Activated CD4-positive, alpha-beta T cell treated with anti-CD3 and anti-CD28 coated beads, Interleukin-2, Interleukin-6, amounts not matched to agents 100 ng/mL and 50 ng/mL, durations not matched to agents 16 hours and 8 hours (primary cell): ENCODE measurements at regions not wholly inside any gene's neighbourhood (a gene's known extent, or its start where the extent isn't known, plus 50 kb on each side); places are given as distances from the start of the nearest gene placed in this dataset.

Experiments used
- DNase-seq: peaks from one replicate; pipeline ENCODE4 v3.0.0-alpha.2; 2020

- DNase-seq = no peak
These were observed 92.0 kb upstream of the OSMR start for GRCh38 chr5:38753776-38754175.

GRCh38 chr5:38755181-38755580, 90.6 kb upstream of the OSMR start:
- DNase-seq = no peak

- DNase-seq = no peak
These were observed 89.7 kb upstream of the OSMR start for GRCh38 chr5:38756068-38756467.

GRCh38 chr5:38757451-38758245, 88.2 kb upstream of the OSMR start:
- DNase-seq = no peak

GRCh38 chr5:38758774-38759600, 86.8 kb upstream of the OSMR start:
- DNase-seq = no peak

GRCh38 chr5:38764937-38765391, 80.8 kb upstream of the OSMR start:
- no peak for DNase-seq

- no peak for DNase-seq
These were observed 80.4 kb upstream of the OSMR start for GRCh38 chr5:38765399-38765861.

- DNase-seq = no peak
These were observed 79.7 kb upstream of the OSMR start for GRCh38 chr5:38766151-38766550.

GRCh38 chr5:38768412-38769211, 77.2 kb upstream of the OSMR start:
- DNase-seq = no peak

GRCh38 chr5:38772471-38772870, 73.3 kb upstream of the OSMR start:
- no peak for DNase-seq

- DNase-seq = no peak
These were observed 70.5 kb upstream of the OSMR start for GRCh38 chr5:38775218-38775840.

GRCh38 chr5:38776149-38776896, 69.5 kb upstream of the OSMR start:
- no peak for DNase-seq

- no peak for DNase-seq
These were observed 68.7 kb upstream of the OSMR start for GRCh38 chr5:38777111-38777510.

GRCh38 chr5:38780316-38780715, 65.5 kb upstream of the OSMR start:
- no peak for DNase-seq

GRCh38 chr5:38780945-38781344, 64.9 kb upstream of the OSMR start:
- DNase-seq = no peak

GRCh38 chr5:38782180-38782835, 63.5 kb upstream of the OSMR start:
- no peak for DNase-seq

- no peak for DNase-seq
These were observed 62.7 kb upstream of the OSMR start for GRCh38 chr5:38783011-38783561.

GRCh38 chr5:38789134-38789533, 56.7 kb upstream of the OSMR start:
- DNase-seq = no peak

- no peak for DNase-seq
These were observed 56.0 kb upstream of the OSMR start for GRCh38 chr5:38789777-38790176.

GRCh38 chr5:38790268-38790667, 55.5 kb upstream of the OSMR start:
- DNase-seq = no peak

- DNase-seq = no peak
These were observed 54.9 kb upstream of the OSMR start for GRCh38 chr5:38790891-38791290.
